ENCODE measurements at regions not wholly inside any gene's neighbourhood (a gene's known extent, or its start where the extent isn't known, plus 50 kb on each side); places are given as distances from the start of the nearest gene placed in this dataset.

DNA sequence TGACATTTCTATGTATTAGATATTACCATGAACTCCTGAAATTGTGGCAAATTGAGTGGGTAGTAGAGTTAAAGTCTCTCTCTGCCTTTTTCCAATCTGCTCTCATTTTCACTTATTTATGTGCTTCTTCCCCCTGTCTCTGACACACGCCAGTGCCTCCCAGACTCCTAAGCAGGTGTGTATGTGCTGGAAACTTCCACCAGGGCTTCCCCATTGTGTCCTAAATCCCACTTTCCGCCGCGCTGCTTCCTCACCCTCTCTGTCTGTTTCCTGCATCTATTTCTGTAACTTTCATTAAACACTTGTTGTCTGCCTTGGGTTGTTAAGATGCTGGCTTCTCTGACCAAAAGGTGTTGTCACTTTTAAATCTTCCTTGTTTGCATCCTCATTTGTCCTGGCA, 97.6 kb upstream of the HDGFL1 start:
- TF ChIP-seq, protein P1, sequence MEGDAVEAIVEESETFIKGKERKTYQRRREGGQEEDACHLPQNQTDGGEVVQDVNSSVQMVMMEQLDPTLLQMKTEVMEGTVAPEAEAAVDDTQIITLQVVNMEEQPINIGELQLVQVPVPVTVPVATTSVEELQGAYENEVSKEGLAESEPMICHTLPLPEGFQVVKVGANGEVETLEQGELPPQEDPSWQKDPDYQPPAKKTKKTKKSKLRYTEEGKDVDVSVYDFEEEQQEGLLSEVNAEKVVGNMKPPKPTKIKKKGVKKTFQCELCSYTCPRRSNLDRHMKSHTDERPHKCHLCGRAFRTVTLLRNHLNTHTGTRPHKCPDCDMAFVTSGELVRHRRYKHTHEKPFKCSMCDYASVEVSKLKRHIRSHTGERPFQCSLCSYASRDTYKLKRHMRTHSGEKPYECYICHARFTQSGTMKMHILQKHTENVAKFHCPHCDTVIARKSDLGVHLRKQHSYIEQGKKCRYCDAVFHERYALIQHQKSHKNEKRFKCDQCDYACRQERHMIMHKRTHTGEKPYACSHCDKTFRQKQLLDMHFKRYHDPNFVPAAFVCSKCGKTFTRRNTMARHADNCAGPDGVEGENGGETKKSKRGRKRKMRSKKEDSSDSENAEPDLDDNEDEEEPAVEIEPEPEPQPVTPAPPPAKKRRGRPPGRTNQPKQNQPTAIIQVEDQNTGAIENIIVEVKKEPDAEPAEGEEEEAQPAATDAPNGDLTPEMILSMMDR (optimal IDR thresholded peaks at IDR 0.05 in 1 of 3, IDR thresholded peaks at IDR 0.05 in 1 of 3, conservative IDR thresholded peaks at IDR 0.05 in 1 of 3; ENCODE audit: extremely low read depth in 1 of 3, insufficient read depth in 2 of 3, low read length in 3 of 3), result no peak
- no peak for TF ChIP-seq EZH2 (IDR thresholded peaks at IDR 0.05; ENCODE audit: low read length)
